ENCODE measurements at regions not wholly inside any gene's neighbourhood (a gene's known extent, or its start where the extent isn't known, plus 50 kb on each side); places are given as distances from the start of the nearest gene placed in this dataset.
"Not testable (repeated sequence)": the region's sequence is repeated elsewhere in the genome, so short reads cannot be mapped to it uniquely, and the experiment has no call there.

DNA sequence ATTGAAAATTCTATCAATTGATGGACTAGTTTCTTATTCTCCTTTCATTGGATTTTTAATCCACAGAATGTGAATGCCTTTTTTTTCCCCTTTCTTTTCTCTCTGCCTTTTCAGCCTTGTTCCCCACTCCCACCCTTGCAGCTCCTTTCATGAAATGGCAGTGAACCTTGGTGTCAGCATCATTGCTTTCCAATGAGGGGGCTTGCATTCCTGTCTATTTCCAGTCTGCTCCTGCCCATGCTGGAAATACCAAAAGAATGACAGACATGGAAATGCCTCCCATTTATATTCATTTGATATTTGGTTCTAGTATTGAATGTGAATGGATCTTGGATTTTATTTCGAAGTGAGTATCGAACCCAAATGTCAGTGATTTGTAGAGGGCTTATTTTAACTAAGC lies 162.7 kb upstream of the SGCD start:
- ATAC-seq = no peak

DNA sequence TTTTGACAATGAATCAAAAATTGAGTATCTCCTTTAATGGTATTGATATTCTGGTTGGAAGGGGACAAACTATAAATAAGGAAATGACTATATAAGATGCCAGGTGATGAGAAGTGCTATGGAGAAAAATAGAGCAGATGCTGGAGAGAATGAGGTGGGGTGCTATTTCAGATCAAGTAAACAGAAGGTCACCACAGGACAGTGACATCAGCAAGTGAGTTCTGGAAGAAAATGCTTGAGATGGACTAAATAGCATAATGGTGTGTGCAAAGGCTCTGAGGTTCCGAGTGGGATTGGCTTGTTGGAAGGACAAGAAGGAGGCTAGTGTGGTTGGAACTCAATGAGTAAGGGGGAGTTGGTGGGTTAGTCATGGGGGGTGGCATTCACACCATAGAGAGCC lies 157.5 kb upstream of the SGCD start:
- ATAC-seq = no peak

DNA sequence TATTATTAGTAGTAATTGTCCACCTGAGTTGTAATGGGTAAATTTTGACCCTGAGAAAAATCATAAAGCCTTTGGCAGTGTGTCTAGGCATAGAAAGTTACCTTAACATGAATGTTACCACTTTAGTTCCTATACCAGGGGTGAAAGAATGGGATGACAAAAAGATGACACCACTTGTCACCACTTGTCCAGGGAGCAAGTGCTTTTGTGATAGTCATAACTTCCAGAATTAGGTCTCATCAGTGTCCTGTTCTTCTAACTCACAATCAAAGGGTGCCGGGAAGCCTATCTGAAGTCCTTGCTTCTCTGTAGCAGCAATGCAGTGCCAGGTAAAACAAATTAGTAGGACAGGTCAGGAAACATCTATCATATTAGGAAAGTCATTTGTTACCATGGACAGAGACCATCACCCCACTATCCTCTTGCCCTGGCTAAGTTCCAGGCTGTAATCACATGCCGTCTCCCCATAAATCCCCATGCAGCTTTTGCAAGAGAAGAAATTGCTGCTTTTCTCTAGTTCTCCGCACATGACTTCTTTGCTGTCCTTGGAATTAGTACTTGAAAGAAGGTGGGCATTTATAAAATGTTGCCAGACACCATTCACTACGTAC lies 156.5 kb upstream of the SGCD start:
- no peak for ATAC-seq

DNA sequence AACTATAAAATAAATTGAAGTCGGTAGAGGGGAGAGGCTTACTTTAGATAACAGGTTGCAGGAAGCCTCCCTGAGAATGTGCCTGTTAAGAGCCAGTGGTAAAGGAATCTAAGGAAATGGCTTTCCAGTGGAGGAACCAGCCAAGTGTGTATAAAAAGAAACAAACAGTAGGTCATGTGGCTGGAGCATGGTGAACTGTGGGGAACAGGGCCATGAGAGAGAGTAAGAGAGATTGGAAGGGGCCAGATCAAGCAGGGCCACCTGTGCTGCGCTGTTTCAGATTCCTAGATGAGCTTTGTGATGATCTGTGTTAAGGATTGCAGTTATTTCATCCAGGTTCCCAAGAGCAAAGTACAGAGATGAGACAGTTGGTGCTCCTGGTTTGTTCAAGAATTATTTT lies 152.7 kb upstream of the SGCD start:
- ATAC-seq = no peak

DNA sequence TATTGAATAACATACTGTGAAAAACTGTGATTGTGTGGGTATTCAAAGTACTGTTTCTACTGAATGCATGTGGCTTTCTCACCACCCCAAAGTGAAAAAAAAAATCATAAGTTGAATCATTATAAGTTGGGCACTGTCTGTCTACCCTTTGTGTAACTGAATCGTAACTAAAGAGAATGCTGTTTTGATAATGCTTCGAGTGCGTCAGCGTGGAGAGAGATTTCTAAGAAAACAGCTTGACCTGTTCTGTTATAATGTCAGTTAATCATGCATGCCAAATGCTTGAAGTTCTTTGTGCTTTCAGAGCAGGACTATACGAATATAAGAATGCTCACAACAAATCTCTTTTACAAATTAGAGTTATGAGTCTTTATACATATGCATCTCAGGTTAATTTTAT lies 148.8 kb upstream of the SGCD start:
- no peak for ATAC-seq

DNA sequence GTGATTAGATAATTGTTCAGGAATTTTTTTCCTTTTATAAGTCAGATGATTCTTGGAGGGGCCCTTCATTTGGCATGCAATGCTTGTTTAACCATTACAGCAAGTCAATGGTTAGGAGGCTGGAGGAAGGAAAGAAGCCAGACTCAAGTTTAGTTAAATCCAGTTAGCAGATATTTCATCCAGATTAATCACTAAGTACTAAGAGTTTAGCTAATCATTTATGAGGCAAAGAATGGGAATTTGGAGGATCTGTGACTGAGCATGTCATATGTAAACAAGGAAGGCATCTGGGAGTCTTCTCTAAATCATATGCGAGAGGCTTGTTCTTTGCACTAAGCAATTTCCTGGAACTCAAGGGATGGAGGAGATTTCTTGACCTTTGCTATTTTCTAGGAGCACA lies 145.3 kb upstream of the SGCD start:
- no peak for ATAC-seq

DNA sequence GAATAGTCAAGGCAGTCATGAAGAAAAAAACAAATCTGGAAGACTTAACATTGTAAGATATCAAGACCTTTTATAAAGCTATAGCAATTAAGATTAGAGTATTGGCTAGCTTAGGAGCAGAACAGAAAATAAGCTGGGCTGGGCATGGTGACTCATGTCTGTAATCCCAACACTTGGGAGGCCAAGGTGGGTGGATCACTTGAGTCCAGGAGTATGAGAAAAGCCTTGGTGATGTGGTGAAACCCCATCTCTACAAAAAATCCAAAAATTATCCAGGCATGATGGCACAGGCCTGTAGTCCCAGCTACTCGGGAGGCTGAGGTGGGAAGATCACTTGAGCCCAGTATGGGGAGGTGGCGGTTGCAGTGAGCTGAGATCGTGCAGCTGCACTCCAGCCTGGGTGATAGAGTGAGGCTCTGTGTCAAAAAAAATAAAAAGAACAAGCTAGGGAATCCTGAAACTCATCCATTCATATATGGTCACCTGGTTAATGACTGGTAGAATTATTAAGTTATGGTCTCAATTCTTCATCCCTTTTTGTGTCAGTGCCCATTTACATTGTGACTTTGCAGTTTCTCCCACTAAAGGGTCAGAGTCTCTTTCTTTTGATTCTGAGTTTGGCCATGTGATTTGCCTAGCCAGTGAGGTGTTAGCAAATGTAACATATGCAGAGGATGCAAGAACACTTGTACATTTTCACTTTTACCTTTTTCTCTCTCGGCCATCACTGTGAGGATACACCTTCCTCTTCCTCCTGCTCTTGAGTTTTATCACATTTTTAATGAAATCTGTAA lies 144.6 kb upstream of the SGCD start:
- no peak for ATAC-seq

DNA sequence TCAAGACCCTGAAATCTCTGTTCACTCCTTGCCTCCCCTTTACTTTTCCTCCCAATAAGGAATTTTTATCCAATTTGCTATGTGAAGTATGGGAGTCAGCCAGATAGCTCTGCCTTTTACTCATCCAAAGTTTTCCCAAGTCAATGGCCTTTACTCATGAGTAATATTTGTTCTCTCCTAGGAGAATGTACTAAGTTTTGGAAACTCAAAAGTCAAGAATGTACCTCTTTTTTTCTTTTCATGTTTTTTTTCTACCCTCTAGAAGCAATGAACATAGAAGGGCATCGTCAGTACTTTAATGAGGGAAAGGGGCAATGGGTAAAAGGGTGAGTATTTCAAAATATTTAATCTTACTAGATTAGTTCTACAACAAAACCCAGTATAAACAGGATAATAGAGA lies 140.2 kb upstream of the SGCD start:
- no peak for ATAC-seq

DNA sequence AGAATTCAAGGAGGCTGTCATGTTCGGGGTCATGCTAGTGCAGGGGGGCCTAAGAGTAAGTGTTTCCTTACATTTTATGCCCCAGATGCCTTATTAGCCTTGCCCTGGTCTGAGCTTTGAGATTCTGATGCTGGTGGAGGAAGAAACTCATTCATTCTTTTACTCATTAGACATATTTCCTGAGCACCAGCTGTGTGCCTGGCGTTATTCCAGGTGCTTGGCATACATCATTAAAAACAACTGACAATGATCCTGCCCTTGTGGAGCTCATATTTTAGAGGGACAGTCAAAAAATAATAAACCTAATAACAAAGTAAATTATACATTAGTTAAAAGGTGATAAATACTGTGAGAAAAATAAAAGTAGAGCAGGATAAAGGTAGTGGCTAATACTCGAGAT lies 138.9 kb upstream of the SGCD start:
- ATAC-seq = no peak

DNA sequence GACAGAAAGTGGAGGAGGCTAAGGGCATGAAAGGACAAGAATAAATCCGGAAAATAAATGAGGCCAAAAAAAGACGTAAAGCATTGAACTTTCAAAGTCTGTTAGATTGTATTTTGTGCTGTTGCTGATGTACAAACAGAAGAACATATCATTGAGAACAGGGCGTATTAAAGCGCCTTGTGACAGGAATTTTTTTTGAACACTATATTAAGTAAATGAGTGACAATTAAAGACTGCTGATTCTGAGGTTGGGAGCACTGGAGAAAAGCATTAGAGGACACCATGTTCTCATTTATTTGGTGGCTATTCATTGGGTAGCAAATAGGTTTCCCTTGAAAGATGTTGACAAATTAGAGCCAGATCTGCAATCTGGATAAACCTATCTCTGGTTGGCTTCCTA lies 137.3 kb upstream of the SGCD start:
- ATAC-seq = no peak

DNA sequence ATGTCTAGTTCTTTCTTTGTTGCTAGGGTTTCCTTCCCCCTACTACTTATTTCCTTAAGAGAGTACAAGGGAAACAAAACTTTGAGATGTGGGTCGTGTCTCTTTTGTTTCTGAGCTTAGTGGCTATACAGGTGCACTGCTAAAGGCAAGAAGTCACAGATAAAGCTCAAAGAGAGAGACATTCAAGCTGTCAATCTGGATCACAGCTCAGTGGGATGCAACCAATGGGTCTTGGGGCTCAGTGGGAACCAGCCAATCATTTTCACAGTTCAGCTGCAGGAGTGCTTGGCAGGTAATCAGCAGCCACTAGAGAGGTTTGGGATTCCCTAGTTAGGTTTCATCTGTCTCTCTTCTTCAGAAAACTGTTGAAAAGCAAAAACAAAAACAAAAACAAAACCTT lies 135.4 kb upstream of the SGCD start:
- ATAC-seq = no peak

DNA sequence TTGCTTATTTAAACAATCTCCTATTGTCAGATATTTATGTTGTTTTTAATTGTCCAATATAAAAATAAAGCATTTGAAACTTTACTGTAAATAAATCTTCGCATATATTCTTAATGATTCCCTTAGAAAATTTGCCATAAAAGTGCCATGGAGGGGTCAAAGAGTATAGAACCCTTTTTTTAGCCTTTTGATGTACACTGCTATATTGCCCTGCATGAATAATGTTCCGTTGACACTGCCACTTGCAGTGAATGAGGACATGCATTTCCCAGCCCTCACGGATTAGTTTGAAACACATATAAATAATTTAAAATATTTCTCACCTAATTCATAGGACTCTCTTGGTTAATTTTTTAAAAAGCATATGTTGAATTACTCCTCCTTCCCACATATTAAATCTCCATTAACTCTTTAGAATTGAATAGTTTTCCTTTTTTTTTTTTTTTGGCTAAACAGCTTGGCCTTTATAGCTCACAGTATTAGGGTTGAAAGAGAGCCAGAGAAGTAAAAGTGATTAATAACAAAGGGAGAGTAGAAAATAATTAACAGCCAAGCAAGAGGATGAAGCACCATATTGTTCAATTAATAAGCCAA lies 129.8 kb upstream of the SGCD start:
- ATAC-seq = no peak

DNA sequence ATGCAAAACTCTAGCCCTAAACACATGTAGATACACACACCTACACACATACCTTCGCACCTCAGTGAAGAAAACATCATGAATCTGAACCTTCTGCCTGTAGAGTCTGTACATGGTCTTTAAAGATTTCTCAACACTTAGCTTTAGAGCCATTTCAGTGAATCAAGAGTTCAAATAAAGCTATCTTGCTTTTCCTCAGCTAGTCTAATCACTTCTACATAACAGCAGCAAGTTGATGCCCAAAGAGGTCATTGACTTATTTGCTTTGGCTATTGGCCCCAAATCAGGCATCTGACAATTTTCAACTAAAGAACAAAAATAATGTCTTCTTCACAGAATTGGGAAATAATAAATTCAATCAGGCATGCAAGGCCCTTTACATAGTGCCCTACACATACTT lies 127.9 kb upstream of the SGCD start:
- no peak for ATAC-seq

DNA sequence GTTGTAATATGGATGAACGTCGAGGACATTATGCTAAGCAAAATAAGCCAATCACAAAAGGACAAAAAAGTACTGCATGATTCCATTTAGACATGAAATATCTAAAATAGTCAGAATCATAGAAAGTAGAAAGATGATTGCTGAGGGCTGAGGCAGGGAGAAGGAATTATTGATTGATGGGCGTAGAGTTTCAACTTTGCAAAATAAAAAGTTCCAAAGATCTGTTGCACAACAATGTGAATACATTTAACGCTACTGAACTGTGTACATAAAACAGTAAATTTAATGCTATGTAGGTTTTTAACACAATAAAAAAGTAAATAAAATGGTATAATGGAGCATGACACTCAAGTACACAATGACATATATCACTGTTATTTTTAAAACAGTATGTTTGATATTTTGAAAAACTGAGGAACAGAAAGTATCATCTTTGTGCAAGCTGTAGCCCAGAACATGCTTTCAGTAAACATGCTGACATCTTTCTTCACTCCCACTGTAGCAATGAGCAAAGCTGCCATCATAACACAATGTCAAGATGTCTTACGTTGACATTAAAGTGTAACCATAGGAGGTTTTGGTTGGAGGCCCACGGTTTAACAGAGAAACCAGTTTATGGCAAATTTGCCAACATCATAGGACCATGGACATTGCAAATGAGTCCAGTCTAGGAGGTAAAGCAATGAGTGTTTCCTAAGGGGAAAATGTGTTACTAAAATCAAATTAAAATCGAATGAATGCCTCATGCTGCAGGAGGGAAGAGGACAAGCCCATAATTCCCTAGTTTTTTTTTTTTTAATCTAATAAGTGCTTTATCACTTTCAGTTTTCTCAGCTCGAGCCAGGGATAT lies 125.8 kb upstream of the SGCD start:
- ATAC-seq = no peak

DNA sequence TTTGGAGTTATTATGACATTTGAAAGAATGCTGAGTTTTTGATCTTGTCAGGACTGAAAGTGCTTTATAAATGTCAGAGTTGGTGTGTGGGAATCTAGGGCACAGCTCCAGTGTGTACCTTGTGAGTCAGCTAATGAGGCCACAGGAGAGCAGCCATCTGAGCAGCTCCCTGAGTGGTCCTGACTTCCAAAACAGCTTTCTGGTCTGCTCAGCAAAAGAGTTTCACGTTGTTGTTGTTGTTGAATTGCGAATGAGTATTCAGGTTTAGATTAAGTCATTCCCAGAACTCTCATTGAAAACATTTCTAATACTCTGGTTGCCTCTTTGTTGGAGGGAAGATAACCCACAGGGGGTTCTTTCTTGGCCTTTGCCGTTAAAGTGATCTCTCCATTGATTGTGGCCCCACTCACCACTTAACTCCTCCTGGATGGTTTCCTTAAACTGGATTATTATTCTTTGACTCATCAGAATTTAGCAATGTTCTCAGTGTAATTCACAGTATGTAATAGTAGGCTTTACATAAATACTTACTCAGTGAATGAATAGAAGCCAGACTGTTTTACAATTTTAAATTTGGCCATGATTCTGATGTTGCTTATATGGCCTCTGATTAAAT lies 125.1 kb upstream of the SGCD start:
- no peak for ATAC-seq

DNA sequence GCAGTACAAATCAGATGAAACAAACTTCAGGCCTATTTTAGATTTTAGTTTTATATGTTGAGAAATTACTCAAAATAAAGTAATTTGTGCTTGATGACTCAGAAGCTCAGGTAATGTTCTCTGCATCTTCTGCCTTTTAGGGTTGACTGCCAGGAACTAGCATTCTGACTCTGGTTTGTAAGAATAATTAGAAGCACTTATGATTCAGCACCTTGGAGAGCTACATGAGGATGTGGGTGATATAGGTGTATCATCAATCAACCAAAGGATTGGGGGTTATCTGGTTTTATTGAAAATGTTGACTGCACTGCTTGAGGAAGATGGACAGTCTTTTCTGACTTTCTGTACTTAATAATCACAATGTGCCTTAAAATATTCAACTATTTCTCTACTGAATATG lies 118.7 kb upstream of the SGCD start:
- ATAC-seq = no peak

DNA sequence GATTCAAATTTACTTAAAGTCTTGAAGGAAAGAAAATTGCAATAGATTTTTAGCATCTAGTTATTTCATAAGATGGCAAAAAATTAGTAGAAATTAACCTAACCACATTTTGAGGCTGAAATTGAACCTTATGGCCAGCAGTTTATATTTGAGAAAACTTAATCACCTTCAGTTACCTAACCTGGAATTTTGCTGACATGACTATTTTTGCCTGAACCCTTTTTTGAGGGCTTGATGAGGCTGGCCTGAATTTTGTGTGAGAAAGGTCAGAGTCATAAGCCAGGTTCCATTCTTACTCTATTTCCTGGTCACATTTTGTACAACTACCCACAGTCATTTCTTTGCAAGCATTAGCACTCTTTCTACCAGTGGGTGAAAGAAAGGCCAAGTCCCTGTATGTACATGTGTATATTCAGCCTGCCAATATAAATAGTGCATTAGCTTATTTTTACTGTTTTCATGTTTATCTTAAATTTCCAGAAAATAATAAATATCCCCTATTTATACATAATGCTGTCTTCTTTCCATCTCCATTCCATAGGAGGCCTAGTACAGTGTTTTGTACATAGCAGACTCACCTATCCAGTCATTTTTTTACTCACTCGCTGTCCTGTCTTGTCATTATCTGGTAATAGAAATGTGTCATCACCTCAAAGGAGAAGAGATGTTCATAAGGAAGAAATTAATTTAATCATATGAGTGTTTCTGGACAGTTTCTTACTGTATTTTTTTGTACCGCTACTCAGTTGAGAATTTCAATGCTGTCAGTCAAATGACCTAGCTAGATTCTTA lies 108.4 kb upstream of the SGCD start:
- no peak for ATAC-seq

DNA sequence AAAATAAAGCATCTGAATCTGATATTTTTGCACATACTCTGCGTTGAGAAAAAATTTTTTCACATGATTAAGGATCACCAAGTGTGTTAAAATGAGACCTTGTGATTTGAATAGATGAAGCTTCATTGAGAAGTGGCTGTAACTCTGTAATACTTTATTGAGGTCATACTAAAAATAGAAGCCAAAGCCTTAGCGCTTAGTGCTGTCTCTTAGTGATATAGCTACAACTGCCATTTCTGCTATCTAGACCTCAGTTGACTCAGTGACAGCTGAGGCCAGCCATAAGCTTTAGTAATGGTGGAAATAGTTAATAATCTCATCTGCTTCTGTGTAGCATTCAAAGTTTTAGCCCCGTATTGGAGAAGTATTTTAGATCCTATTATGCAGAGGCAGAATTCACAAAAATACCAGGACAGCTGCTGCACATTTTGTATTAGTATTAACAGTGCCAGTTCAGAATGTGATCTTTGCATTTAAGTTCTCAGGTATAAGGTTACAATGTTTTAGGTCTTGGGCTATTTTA lies 107.4 kb upstream of the SGCD start:
- no peak for ATAC-seq

DNA sequence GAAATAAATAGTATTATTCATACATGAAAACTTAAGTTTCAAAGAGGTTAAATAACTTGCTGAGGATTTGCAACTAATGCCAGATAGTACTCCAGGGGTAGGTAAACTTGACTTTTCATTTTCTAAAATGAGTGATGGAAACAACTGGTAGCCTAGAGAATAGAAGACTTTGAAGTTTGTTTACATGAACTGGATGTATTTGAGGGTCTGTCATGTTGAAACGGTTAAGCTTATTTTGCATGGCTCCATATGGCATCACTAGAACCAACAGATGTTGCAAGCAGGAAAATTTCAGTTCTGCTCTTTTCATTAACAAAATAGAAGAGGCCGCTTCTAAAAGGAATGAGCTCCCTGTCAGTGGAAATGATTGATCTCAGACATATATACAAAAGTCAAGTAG lies 105.1 kb upstream of the SGCD start:
- no peak for ATAC-seq

DNA sequence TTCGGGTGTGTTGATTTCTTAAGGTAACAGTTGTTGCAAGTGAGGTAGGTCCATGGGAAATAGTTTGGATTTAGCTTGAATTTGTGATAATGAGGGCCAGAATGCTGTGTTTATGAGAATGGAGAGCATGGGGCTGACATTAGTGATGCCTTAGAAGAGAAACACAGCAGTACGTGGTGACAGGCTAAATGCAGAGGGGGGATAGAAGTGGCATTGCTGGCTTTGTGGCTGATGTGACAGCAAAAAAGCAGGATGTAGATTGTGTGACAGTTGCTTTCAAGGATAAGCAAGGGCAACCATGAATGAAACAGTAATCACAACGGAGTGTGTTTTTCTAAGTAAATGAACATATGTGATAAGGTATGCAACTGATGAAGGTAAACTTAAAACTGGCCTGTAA lies 103.4 kb upstream of the SGCD start:
- ATAC-seq = no peak

DNA sequence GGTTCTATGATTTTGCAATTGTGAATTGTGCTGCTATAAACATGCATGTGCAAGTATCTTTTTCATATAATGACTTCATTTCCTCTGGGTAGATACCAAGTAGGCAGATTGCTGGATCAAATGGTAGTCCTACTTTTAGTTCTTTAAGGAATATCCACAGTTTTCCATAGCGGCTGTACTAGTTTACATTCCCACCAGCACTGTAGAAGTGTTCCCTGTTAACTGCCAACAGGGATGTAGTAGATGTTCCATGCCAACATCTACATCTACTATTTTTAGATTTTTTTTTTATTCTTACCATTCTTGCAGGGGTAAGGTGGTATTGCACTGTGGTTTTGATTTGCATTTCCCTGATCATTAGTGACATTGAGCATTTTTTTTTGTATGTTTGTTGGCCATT lies 100.5 kb upstream of the SGCD start:
- not testable (repeated sequence) for ATAC-seq

DNA sequence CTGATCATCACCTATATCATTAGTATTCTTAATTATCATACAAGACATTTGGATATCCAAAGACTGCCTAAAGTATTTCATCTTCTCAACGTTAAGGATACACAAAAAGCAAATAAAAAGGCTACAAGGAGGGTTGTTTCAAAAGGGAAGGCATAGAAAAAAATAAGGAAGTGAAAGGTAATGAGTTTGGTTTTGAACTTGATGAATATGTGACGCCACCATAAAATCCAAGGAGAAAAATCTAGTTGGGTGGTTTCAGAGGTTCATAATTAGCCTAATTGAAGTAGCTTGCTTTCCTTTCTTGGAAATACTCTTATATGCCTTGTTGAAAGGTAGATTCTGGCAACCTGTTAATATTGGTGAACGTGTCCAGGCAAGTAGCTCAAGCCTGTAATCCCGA lies 96.1 kb upstream of the SGCD start:
- ATAC-seq = no peak

Data from activated CD4-positive, CD25-positive, alpha-beta regulatory T cell treated with anti-CD3 and anti-CD28 coated beads, Interleukin-2, amount 50 U/mL, for 24 hours (primary cell).